ENCODE measurements at regions not wholly inside any gene's neighbourhood (a gene's known extent, or its start where the extent isn't known, plus 50 kb on each side); places are given as distances from the start of the nearest gene placed in this dataset.

- no peak for DNase-seq (ENCODE audit: low read depth)
These were observed 134.6 kb downstream of the VRK1 start for GRCh38 chr14:96931751-96932150.

- no peak for DNase-seq (ENCODE audit: low read depth)
These were observed 137.6 kb downstream of the VRK1 start for GRCh38 chr14:96934638-96935330.

- DNase-seq (ENCODE audit: low read depth), result no peak
These were observed 141.8 kb downstream of the VRK1 start for GRCh38 chr14:96938946-96939345.

- no peak for DNase-seq (ENCODE audit: low read depth)
These were observed 142.8 kb downstream of the VRK1 start for GRCh38 chr14:96940009-96940408.

- DNase-seq (ENCODE audit: low read depth), result no peak
These were observed 147.1 kb downstream of the VRK1 start for GRCh38 chr14:96944297-96944696.

GRCh38 chr14:96945721-96946120 is 148.5 kb downstream of the VRK1 start:
- no peak for DNase-seq (ENCODE audit: low read depth)

GRCh38 chr14:96949594-96949993 is 152.4 kb downstream of the VRK1 start:
- DNase-seq (ENCODE audit: low read depth), result no peak

GRCh38 chr14:96951511-96951910 is 154.3 kb downstream of the VRK1 start:
- no peak for DNase-seq (ENCODE audit: low read depth)

GRCh38 chr14:96953087-96953874 is 156.1 kb downstream of the VRK1 start:
- DNase-seq (ENCODE audit: low read depth), result no peak

- no peak for DNase-seq (ENCODE audit: low read depth)
These were observed 156.6 kb downstream of the VRK1 start for GRCh38 chr14:96953875-96954185.

GRCh38 chr14:96956464-96957239 is 159.5 kb downstream of the VRK1 start:
- DNase-seq (ENCODE audit: low read depth), result no peak

- DNase-seq (ENCODE audit: low read depth), result no peak
These were observed 160.9 kb downstream of the VRK1 start for GRCh38 chr14:96958057-96958456.

- no peak for DNase-seq (ENCODE audit: low read depth)
These were observed 162.8 kb downstream of the VRK1 start for GRCh38 chr14:96959992-96960391.

- DNase-seq (ENCODE audit: low read depth), result no peak
These were observed 163.5 kb downstream of the VRK1 start for GRCh38 chr14:96960598-96961116.

- DNase-seq (ENCODE audit: low read depth), result no peak
These were observed 164.7 kb downstream of the VRK1 start for GRCh38 chr14:96961895-96962294.

GRCh38 chr14:96962337-96962736 is 165.2 kb downstream of the VRK1 start:
- DNase-seq (ENCODE audit: low read depth), result no peak

GRCh38 chr14:96964726-96965415 is 167.7 kb downstream of the VRK1 start:
- DNase-seq (ENCODE audit: low read depth), result no peak

GRCh38 chr14:96965885-96966595 is 168.9 kb downstream of the VRK1 start:
- no peak for DNase-seq (ENCODE audit: low read depth)

GRCh38 chr14:96975116-96975515 is 177.9 kb downstream of the VRK1 start:
- DNase-seq (ENCODE audit: low read depth), result no peak

- no peak for DNase-seq (ENCODE audit: low read depth)
These were observed 181.5 kb downstream of the VRK1 start for GRCh38 chr14:96978525-96979272.

- no peak for DNase-seq (ENCODE audit: low read depth)
These were observed 182.5 kb downstream of the VRK1 start for GRCh38 chr14:96979611-96980074.

All from non-pigmented ciliary epithelial cell (primary cell).